ENCODE measurements at regions not wholly inside any gene's neighbourhood (a gene's known extent, or its start where the extent isn't known, plus 50 kb on each side); places are given as distances from the start of the nearest gene placed in this dataset.
A peak's percentile ranks its signal among the peaks of the same experiment; 100 is the strongest.

GRCh38 chr3:73706771-73707170 is 82.0 kb upstream of the PDZRN3 start:
- H3K27me3 ChIP-seq, result no peaks in the 10 kb centered on the region
- H3K27ac ChIP-seq, result no peak overlapping the region
- 89 to 91% methylated on average over 1 of the region's 1 CpG for WGBS, 2 donors
- H3K4me1 ChIP-seq, result no peaks in the 10 kb centered on the region
- no peaks in the 10 kb centered on the region for H3K36me3 ChIP-seq
- no peak for ATAC-seq
- no peak overlapping the region for H3K4me3 ChIP-seq
- intact Hi-C loops (cut with DNase I), result no loop called here
- no peaks in the 10 kb centered on the region for H3K9me3 ChIP-seq
- no peak for TF ChIP-seq CTCF (IDR thresholded peaks at IDR 0.05)
- FAIRE-seq, result no peak
- DNase-seq, result no peak

- ATAC-seq (no peak), FAIRE-seq (peak; percentile 73), DNase-seq (no peak)
- H3K4me1 ChIP-seq, result no peaks in the 10 kb centered on the region
- H3K36me3 ChIP-seq, result no peaks in the 10 kb centered on the region
- intact Hi-C loops (cut with DNase I), result no loop called here
- WGBS, 2 donors, result 51% methylated on average over 1 of the region's 1 CpG
- H3K27ac ChIP-seq, result no peak overlapping the region
- H3K27me3 ChIP-seq, result no peaks in the 10 kb centered on the region
- TF ChIP-seq CTCF (IDR thresholded peaks at IDR 0.05), result no peak
- no peaks in the 10 kb centered on the region for H3K9me3 ChIP-seq
- H3K4me3 ChIP-seq, result no peak overlapping the region
Observed at GRCh38 chr3:73705792-73706191, 81.1 kb upstream of the PDZRN3 start.

GRCh38 chr3:73699327-73699726 is 74.6 kb upstream of the PDZRN3 start:
- no peak overlapping the region for H3K27ac ChIP-seq
- DNase-seq, result no peak
- H3K27me3 ChIP-seq, result no peaks in the 10 kb centered on the region
- no peaks in the 10 kb centered on the region for H3K36me3 ChIP-seq
- TF ChIP-seq CTCF (IDR thresholded peaks at IDR 0.05), result no peak
- intact Hi-C loops (cut with DNase I), result no loop called here
- no peaks in the 10 kb centered on the region for H3K9me3 ChIP-seq
- H3K4me1 ChIP-seq, result no peaks in the 10 kb centered on the region
- ATAC-seq, result no peak
- FAIRE-seq, result no peak
- H3K4me3 ChIP-seq, result no peak overlapping the region

- H3K27me3 ChIP-seq, result no peaks in the 10 kb centered on the region
Observed at GRCh38 chr3:73697020-73697419, 72.3 kb upstream of the PDZRN3 start.

GRCh38 chr3:73695841-73696240 is 71.1 kb upstream of the PDZRN3 start:
- H3K27ac ChIP-seq, result no peak overlapping the region
- intact Hi-C loops (cut with DNase I), result no loop called here
- no peaks in the 10 kb centered on the region for H3K4me1 ChIP-seq
- no peaks in the 10 kb centered on the region for H3K27me3 ChIP-seq
- H3K9me3 ChIP-seq, result no peaks in the 10 kb centered on the region
- ATAC-seq (no peak), DNase-seq (no peak), FAIRE-seq (no peak)
- WGBS, 2 donors, result 68 to 76% methylated on average over 3 of the region's 3 CpGs
- H3K36me3 ChIP-seq, result no peaks in the 10 kb centered on the region
- no peak overlapping the region for H3K4me3 ChIP-seq
- no peak for TF ChIP-seq CTCF (IDR thresholded peaks at IDR 0.05)

More at GRCh38 chr3:73697020-73697419, 72.3 kb upstream of the PDZRN3 start:
- H3K9me3 ChIP-seq, result no peaks in the 10 kb centered on the region
- no peaks in the 10 kb centered on the region for H3K4me1 ChIP-seq
- WGBS, 2 donors, result 65% methylated on average over 6 of the region's 6 CpGs
- ATAC-seq (no peak), FAIRE-seq (no peak), DNase-seq (no peak)
- H3K27ac ChIP-seq, result no peak overlapping the region
- intact Hi-C loops (cut with DNase I), result no loop called here
- no peaks in the 10 kb centered on the region for H3K36me3 ChIP-seq
- H3K4me3 ChIP-seq, result no peak overlapping the region
- no peak for TF ChIP-seq CTCF (IDR thresholded peaks at IDR 0.05)

Measured in pancreas (tissue), 10 donors.